ENCODE measurements at regions not wholly inside any gene's neighbourhood (a gene's known extent, or its start where the extent isn't known, plus 50 kb on each side); places are given as distances from the start of the nearest gene placed in this dataset.

DNA sequence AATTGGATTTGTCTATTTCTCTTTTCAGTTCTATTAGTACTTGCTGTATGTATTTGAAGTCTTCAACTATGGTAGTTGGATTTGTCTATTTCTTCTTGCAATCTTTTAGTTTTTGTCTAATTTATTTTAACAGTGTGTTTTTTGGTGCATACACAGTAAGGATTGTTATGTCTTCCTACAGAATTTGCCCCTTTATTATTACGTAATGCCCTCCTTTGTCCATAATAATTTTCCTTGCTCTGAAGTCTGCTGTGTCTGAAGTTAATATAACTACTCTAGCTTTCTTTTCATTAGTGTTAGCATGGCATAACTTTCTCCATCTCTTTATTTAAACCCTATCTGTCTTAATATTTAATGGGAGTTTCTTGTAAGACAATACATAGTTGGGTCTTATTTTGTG is 105.1 kb upstream of the STT3B start:
- TF ChIP-seq CTCF (IDR thresholded peaks at IDR 0.05) (no peak), POLR2A (IDR thresholded peaks at IDR 0.05) (no peak)

Measured in Peyer's patch (tissue), 4 donors.